Prostate gland (tissue), 2 donors: ENCODE measurements at regions not wholly inside any gene's neighbourhood (a gene's known extent, or its start where the extent isn't known, plus 50 kb on each side); places are given as distances from the start of the nearest gene placed in this dataset.

Source experiments
- CTCF ChIP-seq, 4 experiments: fragments of 200-600 bp in 2 of 4; fragments of 450-650 bp in 2 of 4; sonication (generic) in 2 of 4; IDR thresholded peaks; 1 replicate in 3 of 4; 2 replicates in 1 of 4; pipeline ENCODE4 v1.5.1; 2016 to 2019; ENCODE audit warnings: antibody characterized with exemption in 4 of 4, mild to moderate bottlenecking in 2 of 4, moderate library complexity in 2 of 4
- POLR2AphosphoS5 ChIP-seq: sonication (generic); formaldehyde crosslinking; IDR thresholded peaks from one replicate; pipeline ENCODE4 v1.6.1; 2017; ENCODE audit warnings: antibody characterized with exemption

DNA sequence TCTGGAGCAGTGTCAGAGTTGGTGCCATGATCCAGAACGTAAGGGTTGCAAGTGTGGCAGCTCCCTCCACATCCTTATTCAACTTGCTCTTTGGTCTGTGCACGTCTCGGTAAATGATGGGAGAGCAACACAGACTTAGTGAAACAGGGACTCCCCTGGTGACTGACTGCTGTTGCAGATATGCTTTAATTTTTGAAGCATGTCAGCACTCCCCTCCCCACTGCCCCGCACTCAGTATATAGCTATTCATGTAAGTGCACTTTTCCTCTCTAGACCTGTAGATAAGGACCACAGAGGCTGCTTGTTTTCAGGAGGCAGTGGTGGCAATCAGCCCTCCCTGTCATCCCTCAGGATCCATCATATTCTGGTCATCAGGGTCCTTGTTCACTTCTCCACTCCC lies 470.9 kb downstream of the IRS2 start:
- TF ChIP-seq CTCF (IDR thresholded peaks at IDR 0.05) (no peak), POLR2AphosphoS5 (no peak)
